Retinal pigment epithelial cell (primary cell): ENCODE measurements at regions not wholly inside any gene's neighbourhood (a gene's known extent, or its start where the extent isn't known, plus 50 kb on each side); places are given as distances from the start of the nearest gene placed in this dataset.

Source experiments
- DNase-seq: peaks from one replicate; pipeline ENCODE4 v3.0.0-alpha.2; 2010; ENCODE audit warnings: low read depth
- H3K4me3 ChIP-seq: 2 replicates; pipeline ENCODE4 v1.5.1; 2011; ENCODE audit warnings: mild to moderate bottlenecking, low read length, control low read depth, moderate library complexity
- TF ChIP-seq, protein P1 (sequence below): conservative IDR thresholded peaks from 2 replicates; pipeline ENCODE4 v1.5.1; 2011; ENCODE audit warnings: low read depth, low read length, control low read depth, inconsistent platforms

DNA sequence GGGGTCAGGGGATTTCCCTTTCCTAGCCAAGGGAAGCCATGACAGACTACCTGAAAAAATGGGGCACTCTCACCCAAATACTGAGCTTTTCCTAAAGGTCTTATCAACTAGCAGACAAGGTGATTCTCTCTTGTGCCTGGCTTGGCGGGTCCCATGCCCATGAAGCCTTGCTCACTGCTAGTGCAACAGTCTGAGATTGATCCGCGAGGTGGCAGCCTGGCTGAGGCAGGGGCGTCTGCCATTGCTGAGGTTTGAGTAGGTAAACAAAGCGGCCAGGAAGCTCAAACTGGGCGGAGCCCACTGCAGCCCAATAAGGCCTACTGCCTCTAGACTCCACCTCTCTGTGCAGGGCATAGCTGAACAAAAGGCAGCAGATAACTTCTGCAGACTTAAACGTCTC is 152.6 kb upstream of the PMFBP1 start:
- DNase-seq, result no peak
- TF ChIP-seq, protein P1, sequence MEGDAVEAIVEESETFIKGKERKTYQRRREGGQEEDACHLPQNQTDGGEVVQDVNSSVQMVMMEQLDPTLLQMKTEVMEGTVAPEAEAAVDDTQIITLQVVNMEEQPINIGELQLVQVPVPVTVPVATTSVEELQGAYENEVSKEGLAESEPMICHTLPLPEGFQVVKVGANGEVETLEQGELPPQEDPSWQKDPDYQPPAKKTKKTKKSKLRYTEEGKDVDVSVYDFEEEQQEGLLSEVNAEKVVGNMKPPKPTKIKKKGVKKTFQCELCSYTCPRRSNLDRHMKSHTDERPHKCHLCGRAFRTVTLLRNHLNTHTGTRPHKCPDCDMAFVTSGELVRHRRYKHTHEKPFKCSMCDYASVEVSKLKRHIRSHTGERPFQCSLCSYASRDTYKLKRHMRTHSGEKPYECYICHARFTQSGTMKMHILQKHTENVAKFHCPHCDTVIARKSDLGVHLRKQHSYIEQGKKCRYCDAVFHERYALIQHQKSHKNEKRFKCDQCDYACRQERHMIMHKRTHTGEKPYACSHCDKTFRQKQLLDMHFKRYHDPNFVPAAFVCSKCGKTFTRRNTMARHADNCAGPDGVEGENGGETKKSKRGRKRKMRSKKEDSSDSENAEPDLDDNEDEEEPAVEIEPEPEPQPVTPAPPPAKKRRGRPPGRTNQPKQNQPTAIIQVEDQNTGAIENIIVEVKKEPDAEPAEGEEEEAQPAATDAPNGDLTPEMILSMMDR, result no peak
- H3K4me3 ChIP-seq, result no peak overlapping the region

DNA sequence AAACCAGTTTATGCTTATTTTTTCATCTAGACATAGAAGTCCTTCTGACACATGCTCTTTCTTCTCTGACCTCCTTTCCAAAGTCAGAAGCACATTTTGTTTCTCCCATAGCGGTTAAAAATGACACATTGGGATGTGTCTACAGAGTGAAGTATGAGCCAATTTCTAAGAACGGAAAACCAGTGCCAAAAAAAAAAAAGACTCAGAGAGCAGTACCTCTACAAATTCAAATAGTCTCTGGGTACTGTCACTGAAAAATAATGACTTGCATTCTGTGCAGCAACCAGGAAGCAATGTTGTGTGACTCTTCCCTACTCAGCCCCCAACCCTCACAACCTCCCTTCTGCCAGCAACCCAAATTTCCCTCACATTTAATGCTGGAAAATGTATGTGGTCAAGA is 145.5 kb upstream of the PMFBP1 start:
- TF ChIP-seq, protein P1, result no peak
- no peak overlapping the region for H3K4me3 ChIP-seq
- no peak for DNase-seq

DNA sequence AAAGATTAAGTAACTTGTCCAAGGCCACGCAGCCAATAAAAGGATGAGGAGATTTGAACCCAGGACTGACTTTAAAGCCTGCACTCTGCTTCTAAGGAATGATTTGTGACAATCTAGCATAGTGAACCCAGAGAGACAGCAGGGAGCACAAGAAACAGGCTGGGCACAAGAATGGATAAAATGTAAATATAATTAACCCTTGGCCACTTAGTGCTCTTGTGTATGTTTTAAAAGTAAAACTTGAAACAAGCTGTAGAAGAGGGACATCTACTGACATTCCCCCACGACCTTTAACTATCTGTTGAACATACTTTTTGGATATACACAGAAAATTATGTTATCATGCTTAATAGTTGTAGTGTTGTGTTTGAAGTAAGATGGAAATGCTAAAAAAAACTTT is 141.9 kb upstream of the PMFBP1 start:
- H3K4me3 ChIP-seq, result no peak overlapping the region
- TF ChIP-seq, protein P1, result no peak

DNA sequence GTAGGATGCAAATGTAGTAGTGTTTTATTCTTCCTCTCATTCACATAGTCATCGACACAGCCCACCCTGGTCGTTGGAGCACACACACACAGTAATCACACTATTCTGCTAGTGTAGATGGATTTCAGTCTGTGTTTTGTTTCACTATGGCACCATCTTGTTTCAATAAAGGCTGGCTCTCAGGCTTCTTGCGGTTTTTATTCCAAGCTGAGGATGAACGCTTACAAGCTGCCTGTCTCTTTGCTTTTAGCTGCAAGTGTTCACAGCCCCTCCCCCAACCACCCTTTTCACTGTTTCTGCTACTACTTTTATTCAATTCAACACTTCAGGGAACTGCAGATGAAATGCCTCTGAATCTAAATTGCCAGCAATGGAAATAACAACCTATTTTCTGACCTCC is 140.9 kb upstream of the PMFBP1 start:
- TF ChIP-seq, protein P1, result no peak
- no peak overlapping the region for H3K4me3 ChIP-seq
- no peak for DNase-seq

More for the DNA sequence above, 141.9 kb upstream of the PMFBP1 start:
- DNase-seq, result no peak

DNA sequence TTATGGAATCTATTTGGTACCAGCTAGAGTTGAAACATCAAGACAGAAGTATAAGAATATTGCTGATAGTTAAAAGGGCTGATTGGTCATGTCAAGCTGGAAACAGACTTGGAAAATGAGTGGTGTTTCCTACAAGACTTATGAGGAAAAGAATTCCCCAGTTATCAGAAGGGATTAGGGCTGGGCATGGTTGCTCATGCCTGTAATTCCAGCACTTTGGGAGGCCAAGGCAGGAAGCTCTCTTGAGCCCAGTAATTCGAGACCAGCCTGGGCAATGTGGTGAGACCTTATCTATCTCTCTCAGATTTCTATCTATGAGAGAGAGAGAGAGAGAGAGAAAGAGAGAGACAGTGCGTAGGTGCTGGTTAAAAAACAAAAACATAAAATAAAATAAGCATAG is 139.5 kb upstream of the PMFBP1 start:
- H3K4me3 ChIP-seq, result no peak overlapping the region
- TF ChIP-seq, protein P1, result no peak
- peak; percentile 39 for DNase-seq

DNA sequence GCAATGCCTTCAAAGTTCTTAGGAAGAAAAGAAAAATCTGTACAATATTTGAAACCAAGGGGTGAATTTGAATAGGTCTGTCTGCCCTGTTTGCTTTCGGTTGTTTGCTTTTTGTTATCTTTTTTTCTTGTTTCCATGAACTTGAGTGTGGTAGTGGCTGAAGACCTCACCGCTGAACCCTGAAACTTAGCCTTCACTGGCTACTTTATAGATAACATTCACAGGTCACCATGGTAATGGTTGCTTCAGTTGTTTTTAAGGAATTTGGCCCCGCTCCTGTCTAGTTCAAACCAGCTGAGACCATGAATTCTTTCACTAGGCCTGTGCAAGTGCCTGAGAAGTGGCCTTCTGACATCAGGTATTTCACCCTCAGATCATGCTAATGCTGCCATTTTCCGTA is 137.0 kb upstream of the PMFBP1 start:
- no peak overlapping the region for H3K4me3 ChIP-seq
- DNase-seq, result no peak
- TF ChIP-seq, protein P1, result no peak

DNA sequence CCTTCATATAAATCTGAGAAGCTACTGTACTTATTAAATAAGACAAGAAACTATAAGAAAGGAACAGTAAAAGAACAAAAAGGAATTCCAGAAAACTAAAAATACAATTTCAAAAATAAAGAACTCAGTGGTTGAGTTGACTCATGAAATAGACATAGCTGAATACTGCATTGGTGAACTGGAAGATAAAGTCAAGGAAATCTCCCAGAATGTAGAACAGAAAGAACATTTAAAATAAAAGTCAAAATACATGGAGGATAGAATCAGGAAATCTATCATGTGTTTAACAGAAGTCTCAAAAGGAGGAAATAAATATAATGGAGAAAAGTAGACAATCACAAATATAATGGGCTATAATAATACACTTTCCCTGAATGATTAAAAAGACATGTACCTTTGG is 136.4 kb upstream of the PMFBP1 start:
- no peak overlapping the region for H3K4me3 ChIP-seq
- DNase-seq, result no peak
- TF ChIP-seq, protein P1, result no peak
